ENCODE measurements at regions not wholly inside any gene's neighbourhood (a gene's known extent, or its start where the extent isn't known, plus 50 kb on each side); places are given as distances from the start of the nearest gene placed in this dataset.
"Not testable (repeated sequence)": the region's sequence is repeated elsewhere in the genome, so short reads cannot be mapped to it uniquely, and the experiment has no call there.

DNA sequence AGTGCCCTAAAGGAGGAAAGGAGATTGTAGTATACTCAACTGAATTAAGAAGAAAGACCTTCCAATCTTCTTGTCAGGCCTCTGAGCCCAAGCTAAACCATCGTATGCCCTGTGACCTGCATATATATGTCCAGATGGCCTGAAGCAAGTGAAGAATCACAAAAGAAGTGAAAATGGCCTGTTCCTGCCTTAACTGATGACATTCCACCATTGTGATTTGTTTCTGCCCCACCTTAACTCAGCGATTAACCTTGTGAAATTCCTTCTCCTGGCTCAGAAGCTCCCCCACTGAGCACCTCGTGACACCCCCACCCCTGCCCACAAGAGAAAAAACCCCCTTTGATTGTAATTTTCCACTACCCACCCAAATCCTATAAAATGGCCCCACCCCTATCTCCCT is 739.2 kb downstream of the GALC start:
- WGBS = 79% methylated on average over 3 of the region's 3 CpGs
- H3K27me3 ChIP-seq (ENCODE audit: control insufficient read depth in 2 of 2, insufficient read depth in 1 of 2, low read length in 1 of 2); H3K4me1 ChIP-seq (ENCODE audit: control insufficient read depth in 2 of 2, insufficient read depth in 2 of 2, low read length in 2 of 2); H3K27ac ChIP-seq (ENCODE audit: low read depth in 1 of 2, low read length in 1 of 2); H3K36me3 ChIP-seq (ENCODE audit: control insufficient read depth in 2 of 2, insufficient read depth in 2 of 2, low read length in 1 of 2); H3K9me3 ChIP-seq (ENCODE audit: control insufficient read depth in 2 of 2, insufficient read depth in 1 of 2, low read length in 1 of 2); DNase-seq (ENCODE audit: low read depth in 6 of 9, low spot score in 9 of 9); H3K4me3 ChIP-seq (ENCODE audit: low read length in 2 of 2): not testable (repeated sequence)

DNA sequence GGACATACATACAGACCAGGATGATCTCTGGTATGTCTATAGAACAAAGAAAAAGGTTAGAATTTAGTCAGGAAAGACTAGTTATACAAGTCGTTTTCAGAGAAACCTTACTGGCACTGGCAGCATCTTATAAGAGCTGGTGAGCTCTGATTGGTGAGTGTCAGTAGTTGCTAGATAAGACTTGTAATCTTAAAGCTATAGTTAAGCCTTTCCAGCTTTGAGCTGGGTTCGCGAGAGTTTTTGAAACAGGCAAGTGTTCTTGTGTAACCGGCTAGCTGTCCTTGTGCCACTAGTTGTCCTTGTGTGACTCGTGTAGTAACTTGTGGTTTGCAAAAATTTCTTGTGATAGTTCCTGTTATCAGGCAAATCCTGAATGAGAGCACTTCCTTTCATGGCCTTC is 740.9 kb downstream of the GALC start:
- no peak overlapping the region for H3K4me3 ChIP-seq (ENCODE audit: low read length in 2 of 2)
- H3K4me1 ChIP-seq (ENCODE audit: control insufficient read depth in 2 of 2, insufficient read depth in 2 of 2, low read length in 2 of 2) = no peaks in the 10 kb centered on the region
- H3K27me3 ChIP-seq (ENCODE audit: control insufficient read depth in 2 of 2, insufficient read depth in 1 of 2, low read length in 1 of 2) = no peaks in the 10 kb centered on the region
- no peak for DNase-seq (ENCODE audit: low read depth in 6 of 9, low spot score in 9 of 9)
- no peaks in the 10 kb centered on the region for H3K9me3 ChIP-seq (ENCODE audit: control insufficient read depth in 2 of 2, insufficient read depth in 1 of 2, low read length in 1 of 2)
- WGBS = 88% methylated on average over 5 of the region's 5 CpGs
- no peaks in the 10 kb centered on the region for H3K36me3 ChIP-seq (ENCODE audit: control insufficient read depth in 2 of 2, insufficient read depth in 2 of 2, low read length in 1 of 2)
- H3K27ac ChIP-seq (ENCODE audit: low read depth in 1 of 2, low read length in 1 of 2) = no peak overlapping the region

DNA sequence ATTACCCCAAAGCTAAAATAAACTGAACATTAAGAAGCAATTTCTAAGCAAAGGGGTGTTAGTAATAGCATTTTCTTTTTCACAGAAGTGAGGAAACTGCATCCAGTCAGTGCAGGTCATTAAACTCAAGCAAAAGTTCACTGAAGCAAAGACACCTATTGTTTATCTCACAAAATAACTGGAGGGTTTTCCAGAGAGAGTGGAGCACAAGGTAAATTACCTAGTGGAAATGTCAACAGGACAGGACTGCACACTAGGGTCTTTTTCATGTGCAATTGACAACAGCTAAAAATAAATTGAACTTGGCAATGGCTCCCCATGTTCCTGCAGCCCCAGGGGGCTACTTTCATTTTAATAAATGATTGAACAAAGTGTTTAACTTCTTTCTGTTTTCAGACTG is 742.0 kb downstream of the GALC start:
- Histone ChIP-seq H3K36me3 (ENCODE audit: control insufficient read depth in 2 of 2, insufficient read depth in 2 of 2, low read length in 1 of 2) (no peaks in the 10 kb centered on the region), H3K9me3 (ENCODE audit: control insufficient read depth in 2 of 2, insufficient read depth in 1 of 2, low read length in 1 of 2) (no peaks in the 10 kb centered on the region), H3K27ac (ENCODE audit: low read depth in 1 of 2, low read length in 1 of 2) (no peak overlapping the region), H3K4me1 (ENCODE audit: control insufficient read depth in 2 of 2, insufficient read depth in 2 of 2, low read length in 2 of 2) (no peaks in the 10 kb centered on the region), H3K4me3 (ENCODE audit: low read length in 2 of 2) (no peak overlapping the region), H3K27me3 (ENCODE audit: control insufficient read depth in 2 of 2, insufficient read depth in 1 of 2, low read length in 1 of 2) (no peaks in the 10 kb centered on the region)
- DNase-seq (ENCODE audit: low read depth in 6 of 9, low spot score in 9 of 9) = no peak

DNA sequence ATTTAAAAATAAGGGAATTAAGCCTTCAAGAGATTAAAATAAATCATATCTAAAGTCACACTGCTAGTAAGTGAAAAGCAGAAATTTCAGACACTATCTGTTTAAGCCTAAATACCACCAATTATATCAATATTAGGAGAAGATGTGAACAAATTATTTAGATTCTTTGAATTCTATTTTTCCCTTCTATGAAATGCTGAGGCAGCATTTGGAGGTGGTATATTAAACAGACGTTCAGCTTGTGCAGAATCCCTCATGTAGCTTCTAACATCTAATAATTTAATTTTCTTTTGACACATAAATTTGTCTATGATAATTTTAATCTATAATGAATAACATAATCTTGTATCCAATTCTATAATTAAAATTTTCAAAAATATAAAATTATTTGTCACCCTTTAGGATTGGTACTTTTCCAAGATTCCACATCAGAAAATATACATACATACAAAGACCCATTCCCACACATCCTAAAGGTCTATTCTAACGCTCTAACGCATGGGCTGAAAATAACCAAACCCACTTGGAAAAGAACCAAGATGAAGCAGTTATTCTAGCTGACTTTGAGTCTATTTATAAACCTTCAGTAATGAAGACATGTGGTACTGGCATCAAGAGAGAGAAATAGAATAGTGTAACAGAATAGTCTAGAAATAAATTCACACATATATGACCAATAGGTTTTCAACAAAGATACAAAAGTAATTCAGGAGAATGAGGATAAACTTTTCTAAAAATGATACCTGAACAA is 751.8 kb downstream of the GALC start:
- 91% methylated on average over 3 of the region's 3 CpGs for WGBS
- no peak for DNase-seq (ENCODE audit: low read depth in 6 of 9, low spot score in 9 of 9)
- Histone ChIP-seq H3K4me3 (ENCODE audit: low read length in 2 of 2) (no peak overlapping the region), H3K27ac (ENCODE audit: low read depth in 1 of 2, low read length in 1 of 2) (no peak overlapping the region), H3K27me3 (ENCODE audit: control insufficient read depth in 2 of 2, insufficient read depth in 1 of 2, low read length in 1 of 2) (no peaks in the 10 kb centered on the region), H3K4me1 (ENCODE audit: control insufficient read depth in 2 of 2, insufficient read depth in 2 of 2, low read length in 2 of 2) (no peaks in the 10 kb centered on the region), H3K9me3 (ENCODE audit: control insufficient read depth in 2 of 2, insufficient read depth in 1 of 2, low read length in 1 of 2) (peaks cover 0 to 1% of the 10 kb centered on the region in 2 donors), H3K36me3 (ENCODE audit: control insufficient read depth in 2 of 2, insufficient read depth in 2 of 2, low read length in 1 of 2) (no peaks in the 10 kb centered on the region)

DNA sequence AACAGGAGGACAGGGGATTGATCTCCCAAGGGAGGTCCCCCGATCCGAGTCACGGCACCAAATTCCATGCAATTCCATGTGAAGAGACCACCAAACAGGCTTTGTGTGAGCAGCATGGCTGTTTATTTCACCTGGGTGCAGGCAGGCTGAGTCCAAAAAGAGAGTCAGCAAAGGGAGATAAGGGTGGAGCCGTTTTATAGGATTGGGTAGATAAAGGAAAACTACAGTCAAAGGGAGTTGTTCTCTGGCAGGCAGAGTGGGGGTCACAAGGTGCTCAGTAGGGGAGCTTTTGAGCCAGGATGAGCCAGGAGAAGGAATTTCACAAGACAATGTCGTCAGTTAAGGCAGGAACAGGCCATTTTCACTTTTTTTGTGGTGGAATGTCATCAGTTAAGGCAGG is 752.7 kb downstream of the GALC start:
- not testable (repeated sequence) for H3K4me1 ChIP-seq (ENCODE audit: control insufficient read depth in 2 of 2, insufficient read depth in 2 of 2, low read length in 2 of 2); H3K9me3 ChIP-seq (ENCODE audit: control insufficient read depth in 2 of 2, insufficient read depth in 1 of 2, low read length in 1 of 2); DNase-seq (ENCODE audit: low read depth in 6 of 9, low spot score in 9 of 9); H3K4me3 ChIP-seq (ENCODE audit: low read length in 2 of 2); H3K36me3 ChIP-seq (ENCODE audit: control insufficient read depth in 2 of 2, insufficient read depth in 2 of 2, low read length in 1 of 2); H3K27me3 ChIP-seq (ENCODE audit: control insufficient read depth in 2 of 2, insufficient read depth in 1 of 2, low read length in 1 of 2); H3K27ac ChIP-seq (ENCODE audit: low read depth in 1 of 2, low read length in 1 of 2)
- WGBS = 69% methylated on average over 5 of the region's 5 CpGs

DNA sequence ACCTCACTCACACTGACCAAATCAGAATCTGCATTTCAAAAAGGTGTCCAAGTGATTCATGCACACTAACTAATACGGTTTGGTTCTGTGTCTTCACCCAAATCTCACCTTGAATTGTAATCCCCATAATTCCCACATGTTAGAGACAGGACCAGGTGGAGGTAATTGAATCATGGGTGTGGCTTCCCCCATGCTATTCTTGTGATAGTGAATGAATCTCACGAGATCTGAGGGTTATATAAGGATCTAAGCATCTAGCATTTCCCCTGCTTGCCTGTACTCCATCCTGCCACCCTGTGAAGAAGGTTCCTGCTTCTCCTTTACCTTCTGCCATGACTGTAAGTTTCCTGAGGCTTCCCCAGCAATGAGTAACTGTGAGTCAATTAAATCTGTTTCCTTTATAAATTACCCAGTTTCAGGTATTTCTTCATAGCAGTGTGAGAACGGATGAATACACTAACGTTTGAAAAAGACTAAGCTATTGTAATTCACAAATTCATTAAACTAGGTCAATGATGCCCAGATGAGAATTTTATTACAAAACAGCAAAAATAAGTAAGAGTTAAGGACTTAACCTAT is 759.1 kb downstream of the GALC start:
- H3K4me1 ChIP-seq (ENCODE audit: control insufficient read depth in 2 of 2, insufficient read depth in 2 of 2, low read length in 2 of 2) = no peaks in the 10 kb centered on the region
- WGBS = 78% methylated on average over 4 of the region's 4 CpGs
- no peaks in the 10 kb centered on the region for H3K36me3 ChIP-seq (ENCODE audit: control insufficient read depth in 2 of 2, insufficient read depth in 2 of 2, low read length in 1 of 2)
- H3K27me3 ChIP-seq (ENCODE audit: control insufficient read depth in 2 of 2, insufficient read depth in 1 of 2, low read length in 1 of 2) = no peaks in the 10 kb centered on the region
- H3K27ac ChIP-seq (ENCODE audit: low read depth in 1 of 2, low read length in 1 of 2) = no peak overlapping the region
- peaks cover 1 to 7% of the 10 kb centered on the region in 2 donors for H3K9me3 ChIP-seq (ENCODE audit: control insufficient read depth in 2 of 2, insufficient read depth in 1 of 2, low read length in 1 of 2)
- no peak overlapping the region for H3K4me3 ChIP-seq (ENCODE audit: low read length in 2 of 2)
- no peak for DNase-seq (ENCODE audit: low read depth in 6 of 9, low spot score in 9 of 9)

DNA sequence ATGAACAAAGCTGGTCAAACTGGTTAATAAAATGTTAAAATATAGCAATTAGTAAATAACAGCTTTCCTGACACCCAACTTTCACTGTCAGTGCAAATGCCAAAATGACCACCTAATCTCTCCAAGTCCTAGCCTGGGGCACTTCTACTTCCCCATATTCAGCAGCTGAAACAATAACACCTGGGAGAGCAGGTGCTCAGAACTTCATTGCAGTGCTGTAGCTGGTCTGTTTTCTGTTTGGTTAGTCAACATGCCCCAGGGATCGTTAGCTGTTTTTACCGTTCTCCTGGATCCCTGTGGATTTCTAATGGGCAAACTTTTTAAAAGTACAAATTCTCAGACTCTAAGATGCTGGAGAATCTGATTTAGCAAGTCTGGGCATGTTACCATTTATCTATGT is 759.7 kb downstream of the GALC start:
- peaks cover 1 to 7% of the 10 kb centered on the region in 2 donors for H3K9me3 ChIP-seq (ENCODE audit: control insufficient read depth in 2 of 2, insufficient read depth in 1 of 2, low read length in 1 of 2)
- H3K4me1 ChIP-seq (ENCODE audit: control insufficient read depth in 2 of 2, insufficient read depth in 2 of 2, low read length in 2 of 2) = no peaks in the 10 kb centered on the region
- 87% methylated on average over 2 of the region's 2 CpGs for WGBS

DNA sequence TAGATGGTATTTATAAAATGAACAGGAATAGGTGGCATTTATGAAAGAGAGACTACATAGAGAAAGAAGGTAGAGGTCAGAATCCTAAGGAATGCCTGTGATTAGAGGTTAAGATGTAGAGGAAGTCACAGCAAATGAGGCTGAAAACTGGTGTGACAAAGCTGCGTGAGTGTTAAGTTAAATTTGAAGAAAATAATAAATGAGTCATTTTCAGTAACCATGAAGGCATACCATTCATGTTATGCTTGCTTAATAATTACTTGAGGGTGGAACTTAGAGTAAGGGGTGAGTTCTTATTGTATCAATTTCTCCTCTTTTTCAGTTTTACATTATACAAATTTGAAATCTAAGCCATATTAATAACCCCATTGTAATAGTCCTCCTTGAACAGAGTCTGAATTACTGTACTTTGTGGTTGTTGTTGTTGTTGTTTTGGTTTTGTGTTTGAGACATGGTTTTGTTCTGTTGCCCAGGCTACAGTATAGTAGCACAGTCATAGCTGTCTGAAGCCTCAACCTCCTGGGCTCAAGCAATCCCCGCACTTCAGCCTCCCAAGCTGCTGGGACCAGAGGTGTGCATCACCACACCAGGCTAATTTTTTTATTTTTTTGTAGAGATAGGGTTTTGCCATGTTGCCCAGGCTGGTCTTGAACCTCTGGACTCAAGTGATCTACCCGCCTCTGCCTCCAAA is 761.5 kb downstream of the GALC start:
- Histone ChIP-seq H3K4me1 (ENCODE audit: control insufficient read depth in 2 of 2, insufficient read depth in 2 of 2, low read length in 2 of 2) (no peaks in the 10 kb centered on the region), H3K4me3 (ENCODE audit: low read length in 2 of 2) (no peak overlapping the region), H3K27me3 (ENCODE audit: control insufficient read depth in 2 of 2, insufficient read depth in 1 of 2, low read length in 1 of 2) (no peaks in the 10 kb centered on the region), H3K9me3 (ENCODE audit: control insufficient read depth in 2 of 2, insufficient read depth in 1 of 2, low read length in 1 of 2) (peaks cover 1 to 7% of the 10 kb centered on the region in 2 donors), H3K27ac (ENCODE audit: low read depth in 1 of 2, low read length in 1 of 2) (no peak overlapping the region), H3K36me3 (ENCODE audit: control insufficient read depth in 2 of 2, insufficient read depth in 2 of 2, low read length in 1 of 2) (no peaks in the 10 kb centered on the region)
- 92% methylated on average over 3 of the region's 3 CpGs for WGBS
- no peak for DNase-seq (ENCODE audit: low read depth in 6 of 9, low spot score in 9 of 9)

More for the DNA sequence above, 759.7 kb downstream of the GALC start:
- Histone ChIP-seq H3K27me3 (ENCODE audit: control insufficient read depth in 2 of 2, insufficient read depth in 1 of 2, low read length in 1 of 2) (no peaks in the 10 kb centered on the region), H3K27ac (ENCODE audit: low read depth in 1 of 2, low read length in 1 of 2) (no peak overlapping the region), H3K36me3 (ENCODE audit: control insufficient read depth in 2 of 2, insufficient read depth in 2 of 2, low read length in 1 of 2) (no peaks in the 10 kb centered on the region), H3K4me3 (ENCODE audit: low read length in 2 of 2) (no peak overlapping the region)
- no peak for DNase-seq (ENCODE audit: low read depth in 6 of 9, low spot score in 9 of 9)

DNA sequence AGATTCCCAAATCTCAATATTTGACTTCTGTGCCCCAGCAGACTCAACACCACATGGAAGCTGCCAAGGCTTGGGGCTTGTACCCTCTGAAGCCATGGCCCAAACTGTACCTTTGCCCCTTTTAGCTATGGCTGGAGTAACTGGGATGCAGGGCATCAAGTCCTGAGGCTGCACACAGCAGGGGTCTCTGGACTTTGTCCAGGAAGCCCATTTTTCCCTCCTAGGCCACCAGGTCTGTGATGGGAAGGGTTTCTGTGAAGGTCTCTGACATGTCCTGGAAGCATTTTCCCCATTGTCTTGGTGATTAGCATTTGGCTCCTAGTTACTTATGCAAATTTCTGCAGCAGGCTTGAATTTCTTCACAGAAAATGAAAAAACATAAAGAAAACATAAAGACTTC is 762.3 kb downstream of the GALC start:
- no peak overlapping the region for H3K4me3 ChIP-seq (ENCODE audit: low read length in 2 of 2)
- H3K27ac ChIP-seq (ENCODE audit: low read depth in 1 of 2, low read length in 1 of 2) = no peak overlapping the region
- no peaks in the 10 kb centered on the region for H3K27me3 ChIP-seq (ENCODE audit: control insufficient read depth in 2 of 2, insufficient read depth in 1 of 2, low read length in 1 of 2)
- DNase-seq (ENCODE audit: low read depth in 6 of 9, low spot score in 9 of 9) = no peak
- peaks cover 0 to 7% of the 10 kb centered on the region in 2 donors for H3K9me3 ChIP-seq (ENCODE audit: control insufficient read depth in 2 of 2, insufficient read depth in 1 of 2, low read length in 1 of 2)
- H3K36me3 ChIP-seq (ENCODE audit: control insufficient read depth in 2 of 2, insufficient read depth in 2 of 2, low read length in 1 of 2) = no peaks in the 10 kb centered on the region
- H3K4me1 ChIP-seq (ENCODE audit: control insufficient read depth in 2 of 2, insufficient read depth in 2 of 2, low read length in 2 of 2) = no peaks in the 10 kb centered on the region

All from thymus (tissue), 11 donors.